SK-N-SH treated with all-trans-retinoic acid at 6 μM for 48 hours (cell line): ENCODE measurements at regions not wholly inside any gene's neighbourhood (a gene's known extent, or its start where the extent isn't known, plus 50 kb on each side); places are given as distances from the start of the nearest gene placed in this dataset.

Source experiments
- ATAC-seq: fragments of 200-7000 bp; cut with Tn5 transposase; 3 replicates; pipeline ENCODE4 v1.9.1; 2020; ENCODE audit warnings: mild to moderate bottlenecking, moderate library complexity
- ARNTL ChIP-seq: fragments of 450-650 bp; formaldehyde crosslinking; IDR thresholded peaks from 2 replicates; pipeline ENCODE4 v1.5.0; 2020; ENCODE audit warnings: low read depth, mild to moderate bottlenecking, moderate library complexity, borderline replicate concordance
- BACH2 ChIP-seq: fragments of 250-450 bp; sonication (Bioruptor Pico); IDR thresholded peaks from 2 replicates; pipeline ENCODE4 v1.9.0; 2021; ENCODE audit warnings: mild to moderate bottlenecking, borderline replicate concordance
- CREB5 ChIP-seq: fragments of 250-450 bp; sonication (Bioruptor Pico); IDR thresholded peaks from 2 replicates; pipeline ENCODE4 v1.5.1; 2020; ENCODE audit warnings: low read depth, mild to moderate bottlenecking, moderate library complexity
- CSDC2 ChIP-seq: fragments of 250-450 bp; sonication (Bioruptor Pico); IDR thresholded peaks from 2 replicates; pipeline ENCODE4 v1.5.0; 2020; ENCODE audit warnings: mild to moderate bottlenecking, moderate library complexity
- CSRNP3 ChIP-seq: fragments of 250-450 bp; sonication (Bioruptor Pico); IDR thresholded peaks from 2 replicates; pipeline ENCODE4 v1.5.1; 2021; ENCODE audit warnings: mild to moderate bottlenecking, moderate library complexity
- GLIS3 ChIP-seq: fragments of 250-450 bp; sonication (Bioruptor Pico); IDR thresholded peaks from 2 replicates; pipeline ENCODE4 v1.5.0; 2020; ENCODE audit warnings: mild to moderate bottlenecking, moderate library complexity
- OSR1 ChIP-seq: fragments of 250-450 bp; sonication (Bioruptor Pico); IDR thresholded peaks from 2 replicates; pipeline ENCODE4 v1.8.0; 2022; ENCODE audit warnings: moderate library complexity, mild to moderate bottlenecking, inconsistent platforms
- PATZ1 ChIP-seq: fragments of 250-450 bp; sonication (Bioruptor Pico); IDR thresholded peaks from 2 replicates; pipeline ENCODE4 v1.8.0; 2020; ENCODE audit warnings: mild to moderate bottlenecking, moderate library complexity, borderline replicate concordance
- PPARA ChIP-seq: fragments of 250-450 bp; sonication (Bioruptor Pico); IDR thresholded peaks from 2 replicates; pipeline ENCODE4 v1.5.0; 2020; ENCODE audit warnings: mild to moderate bottlenecking, borderline replicate concordance
- RARB ChIP-seq: fragments of 250-450 bp; sonication (Bioruptor Pico); IDR thresholded peaks from 2 replicates; pipeline ENCODE4 v1.8.0; 2021; ENCODE audit warnings: mild to moderate bottlenecking, moderate library complexity
- SNAI2 ChIP-seq: fragments of 250-450 bp; sonication (Bioruptor Pico); IDR thresholded peaks from 2 replicates; pipeline ENCODE4 v1.5.0; 2020; ENCODE audit warnings: mild to moderate bottlenecking, moderate library complexity
- TCF4 ChIP-seq: fragments of 250-450 bp; sonication (Bioruptor Pico); IDR thresholded peaks from 2 replicates; pipeline ENCODE4 v1.8.0; 2021; ENCODE audit warnings: mild to moderate bottlenecking, moderate library complexity, borderline replicate concordance
- TOX ChIP-seq: fragments of 250-450 bp; sonication (Bioruptor Pico); IDR thresholded peaks from 2 replicates; pipeline ENCODE4 v1.8.0; 2021; ENCODE audit warnings: mild to moderate bottlenecking, moderate library complexity, borderline replicate concordance
- TSHZ2 ChIP-seq: fragments of 250-450 bp; sonication (Bioruptor Pico); IDR thresholded peaks from 2 replicates; pipeline ENCODE4 v1.5.0; 2020; ENCODE audit warnings: mild to moderate bottlenecking, moderate library complexity
- ZC3H10 ChIP-seq: fragments of 250-450 bp; sonication (Bioruptor Pico); IDR thresholded peaks from 2 replicates; pipeline ENCODE4 v1.5.1; 2021; ENCODE audit warnings: mild to moderate bottlenecking, moderate library complexity
- ZFP3 ChIP-seq: fragments of 250-450 bp; sonication (Bioruptor Pico); IDR thresholded peaks from 2 replicates; pipeline ENCODE4 v1.5.0; 2020; ENCODE audit warnings: mild to moderate bottlenecking, moderate library complexity
- ZFP30 ChIP-seq: fragments of 450-650 bp; formaldehyde crosslinking; IDR thresholded peaks from 2 replicates; pipeline ENCODE4 v1.5.0; 2022; ENCODE audit warnings: mild to moderate bottlenecking, moderate library complexity
- ZNF565 ChIP-seq: fragments of 450-650 bp; formaldehyde crosslinking; conservative IDR thresholded peaks from 2 replicates; pipeline ENCODE4 v1.5.0; 2020; ENCODE audit warnings: low read depth, mild to moderate bottlenecking, moderate library complexity
- ZNF70 ChIP-seq: fragments of 450-650 bp; formaldehyde crosslinking; IDR thresholded peaks from 2 replicates; pipeline ENCODE4 v1.5.0; 2020; ENCODE audit warnings: mild to moderate bottlenecking, moderate library complexity
- ZNF8 ChIP-seq: fragments of 450-650 bp; formaldehyde crosslinking; IDR thresholded peaks from 2 replicates; pipeline ENCODE4 v1.5.0; 2020; ENCODE audit warnings: mild to moderate bottlenecking, moderate library complexity

GRCh38 chr18:22103647-22104031, 65.8 kb upstream of the GATA6 start:
- no peak for ATAC-seq
- TF ChIP-seq ZFP3 (CRISPR knock-in tag) (no peak), PPARA (CRISPR knock-in tag) (no peak), ZNF8 (CRISPR knock-in tag) (no peak), ARNTL (no peak), SNAI2 (CRISPR knock-in tag) (no peak), CREB5 (CRISPR knock-in tag) (no peak), TSHZ2 (CRISPR knock-in tag) (no peak)

- TF ChIP-seq ZC3H10 (no peak), ZNF70 (CRISPR knock-in tag) (no peak), TOX (CRISPR knock-in tag) (no peak), BACH2 (no peak), PPARA (CRISPR knock-in tag) (no peak), OSR1 (no peak), TCF4 (no peak), RARB (no peak), TSHZ2 (CRISPR knock-in tag) (no peak), ZFP30 (no peak), ZNF8 (CRISPR knock-in tag) (no peak), CSDC2 (CRISPR knock-in tag) (no peak), PATZ1 (no peak), SNAI2 (CRISPR knock-in tag) (no peak), ZNF565 (CRISPR knock-in tag) (no peak), ARNTL (no peak), CSRNP3 (no peak), GLIS3 (no peak)
- no peak for ATAC-seq
Measured at GRCh38 chr18:22106536-22107292, 62.7 kb upstream of the GATA6 start.

GRCh38 chr18:22108674-22109073, 60.7 kb upstream of the GATA6 start:
- ATAC-seq: no peak
- TF ChIP-seq SNAI2 (CRISPR knock-in tag) (no peak), TSHZ2 (CRISPR knock-in tag) (no peak), ZNF8 (CRISPR knock-in tag) (no peak), CSDC2 (CRISPR knock-in tag) (no peak), PPARA (CRISPR knock-in tag) (no peak), ZNF565 (CRISPR knock-in tag) (no peak), ARNTL (no peak)
